Globus pallidus (tissue), 1 donor: ENCODE measurements at regions not wholly inside any gene's neighbourhood (a gene's known extent, or its start where the extent isn't known, plus 50 kb on each side); places are given as distances from the start of the nearest gene placed in this dataset.

Experiments
- DNase-seq: peaks from one replicate; pipeline ENCODE4 v3.0.0-alpha.2; 2015; ENCODE audit warnings: low spot score

GRCh38 chr3:116848248-116848829 lies 138.8 kb downstream of the TUSC7 start:
- no peak for DNase-seq

- DNase-seq: no peak
Measured at GRCh38 chr3:116849261-116849688, 139.7 kb downstream of the TUSC7 start.

- DNase-seq: no peak
Measured at GRCh38 chr3:116852803-116853202, 143.2 kb downstream of the TUSC7 start.

GRCh38 chr3:116863270-116863770 lies 153.7 kb downstream of the TUSC7 start:
- DNase-seq: no peak

GRCh38 chr3:116863822-116864589 lies 154.4 kb downstream of the TUSC7 start:
- peak; percentile 62 for DNase-seq

GRCh38 chr3:116864590-116864927 lies 155.0 kb downstream of the TUSC7 start:
- no peak for DNase-seq

GRCh38 chr3:116870379-116870778 lies 160.8 kb downstream of the TUSC7 start:
- DNase-seq: no peak

GRCh38 chr3:116871905-116872304 lies 162.3 kb downstream of the TUSC7 start:
- DNase-seq: no peak

GRCh38 chr3:116872688-116873087 lies 163.1 kb downstream of the TUSC7 start:
- no peak for DNase-seq

GRCh38 chr3:116873142-116873541 lies 163.6 kb downstream of the TUSC7 start:
- DNase-seq: no peak

- no peak for DNase-seq
Measured at GRCh38 chr3:116877968-116878367, 168.4 kb downstream of the TUSC7 start.

GRCh38 chr3:116886202-116886893 lies 176.8 kb downstream of the TUSC7 start:
- peak; percentile 5 for DNase-seq

GRCh38 chr3:116896116-116896515 lies 186.5 kb downstream of the TUSC7 start:
- DNase-seq: no peak

GRCh38 chr3:116897382-116897781 lies 187.8 kb downstream of the TUSC7 start:
- no peak for DNase-seq

GRCh38 chr3:116899253-116899652 lies 189.7 kb downstream of the TUSC7 start:
- no peak for DNase-seq

GRCh38 chr3:116905334-116905733 lies 195.8 kb downstream of the TUSC7 start:
- no peak for DNase-seq

GRCh38 chr3:116905794-116906193 lies 196.2 kb downstream of the TUSC7 start:
- DNase-seq: no peak

GRCh38 chr3:116912116-116912515 lies 202.5 kb downstream of the TUSC7 start:
- DNase-seq: no peak

- DNase-seq: no peak
Measured at GRCh38 chr3:116914004-116914403, 204.4 kb downstream of the TUSC7 start.

- no peak for DNase-seq
Measured at GRCh38 chr3:116916836-116917235, 207.3 kb downstream of the TUSC7 start.

GRCh38 chr3:116920826-116921610 lies 211.4 kb downstream of the TUSC7 start:
- DNase-seq: no peak

- DNase-seq: no peak
Measured at GRCh38 chr3:116927918-116928317, 218.3 kb downstream of the TUSC7 start.
